CD4-positive, alpha-beta T cell treated with Interleukin-12 subunit alpha and Interleukin-12 subunit beta, for 1 hour (primary cell): ENCODE measurements at regions not wholly inside any gene's neighbourhood (a gene's known extent, or its start where the extent isn't known, plus 50 kb on each side); places are given as distances from the start of the nearest gene placed in this dataset.
"Not testable (repeated sequence)": the region's sequence is repeated elsewhere in the genome, so short reads cannot be mapped to it uniquely, and the experiment has no call there.

ENCODE experiments used
- DNase-seq: peaks from one replicate; pipeline ENCODE4 v3.0.0-alpha.2; 2020

GRCh38 chr3:95586754-95587153 is 1227.6 kb upstream of the EPHA6 start:
- DNase-seq, result no peak

GRCh38 chr3:95587641-95588040 is 1226.8 kb upstream of the EPHA6 start:
- DNase-seq, result not testable (repeated sequence)

GRCh38 chr3:95588473-95588872 is 1225.9 kb upstream of the EPHA6 start:
- DNase-seq, result no peak

- DNase-seq, result no peak
Measured at GRCh38 chr3:95595416-95596075, 1218.8 kb upstream of the EPHA6 start.

- DNase-seq, result no peak
Measured at GRCh38 chr3:95607926-95608325, 1206.5 kb upstream of the EPHA6 start.

GRCh38 chr3:95609411-95609810 is 1205.0 kb upstream of the EPHA6 start:
- DNase-seq, result no peak

GRCh38 chr3:95612611-95613010 is 1201.8 kb upstream of the EPHA6 start:
- no peak for DNase-seq

- no peak for DNase-seq
Measured at GRCh38 chr3:95613993-95614392, 1200.4 kb upstream of the EPHA6 start.

- DNase-seq, result no peak
Measured at GRCh38 chr3:95615592-95616310, 1198.6 kb upstream of the EPHA6 start.

GRCh38 chr3:95626107-95626506 is 1188.3 kb upstream of the EPHA6 start:
- DNase-seq, result no peak

GRCh38 chr3:95627293-95627692 is 1187.1 kb upstream of the EPHA6 start:
- no peak for DNase-seq

GRCh38 chr3:95627697-95628096 is 1186.7 kb upstream of the EPHA6 start:
- no peak for DNase-seq

- no peak for DNase-seq
Measured at GRCh38 chr3:95629802-95630201, 1184.6 kb upstream of the EPHA6 start.

GRCh38 chr3:95645291-95645690 is 1169.1 kb upstream of the EPHA6 start:
- no peak for DNase-seq

- no peak for DNase-seq
Measured at GRCh38 chr3:95654570-95655362, 1159.6 kb upstream of the EPHA6 start.

GRCh38 chr3:95655363-95655986 is 1158.9 kb upstream of the EPHA6 start:
- no peak for DNase-seq

GRCh38 chr3:95670765-95671164 is 1143.6 kb upstream of the EPHA6 start:
- DNase-seq, result no peak

- DNase-seq, result no peak
Measured at GRCh38 chr3:95673215-95673614, 1141.2 kb upstream of the EPHA6 start.

- DNase-seq, result peak; percentile 60
Measured at GRCh38 chr3:95705786-95706418, 1108.5 kb upstream of the EPHA6 start.

- DNase-seq, result no peak
Measured at GRCh38 chr3:95707268-95707667, 1107.1 kb upstream of the EPHA6 start.

GRCh38 chr3:95710684-95711083 is 1103.7 kb upstream of the EPHA6 start:
- DNase-seq, result no peak

GRCh38 chr3:95711789-95712188 is 1102.6 kb upstream of the EPHA6 start:
- no peak for DNase-seq

- no peak for DNase-seq
Measured at GRCh38 chr3:95715128-95715527, 1099.3 kb upstream of the EPHA6 start.
